ENCODE measurements at regions not wholly inside any gene's neighbourhood (a gene's known extent, or its start where the extent isn't known, plus 50 kb on each side); places are given as distances from the start of the nearest gene placed in this dataset.

GRCh38 chr3:30502742-30503073, 103.7 kb upstream of the TGFBR2 start:
- no peak overlapping the region for H3K4me3 ChIP-seq (ENCODE audit: low read depth, low read length)
- Mint-ChIP-seq H3K27ac (ENCODE audit: unreplicated experiment) (no peak overlapping the region), H3K4me3 (ENCODE audit: unreplicated experiment) (no peak overlapping the region), H3K27me3 (ENCODE audit: insufficient read depth, unreplicated experiment) (no peaks in the 10 kb centered on the region), H3K36me3 (ENCODE audit: insufficient read depth, unreplicated experiment) (peaks cover 5% of the 10 kb centered on the region), H3K9me3 (ENCODE audit: unreplicated experiment) (peaks cover 19% of the 10 kb centered on the region), H3K4me1 (ENCODE audit: low read depth, unreplicated experiment) (peaks cover 8% of the 10 kb centered on the region)
- no peaks in the 10 kb centered on the region for H3K27me3 ChIP-seq (replicated peaks; ENCODE audit: control insufficient read depth, insufficient read depth, low read length)
- H3K36me3 ChIP-seq (ENCODE audit: control insufficient read depth, insufficient read depth, low read length) = no peaks in the 10 kb centered on the region
- TF ChIP-seq CTCF (IDR thresholded peaks at IDR 0.05; ENCODE audit: insufficient read depth in 1 of 2, low read depth in 1 of 2, low read length in 1 of 2, severe bottlenecking in 1 of 2, unreplicated experiment in 1 of 2) = no peak
- ChIA-PET POLR2A (interaction anchor here (0.7 kb wide), 1 partner anchor 13 kb away, joined by 3 read pairs; no protein-coding TSS in a partner anchor), CTCF (no interaction called here)
- DNase-seq = no peak
- no TSS peak for BruUV-seq (replicated peaks)
- no peaks in the 10 kb centered on the region for H3K9me3 ChIP-seq
- peaks cover 9% of the 10 kb centered on the region; the same call in 1 of the 2 replicates for H3K4me1 ChIP-seq
- intact Hi-C loops (cut with micrococcal nuclease; ENCODE audit: unreplicated experiment) = no loop called here

- H3K4me1 Mint-ChIP-seq (ENCODE audit: low read depth, unreplicated experiment) = peaks cover 8% of the 10 kb centered on the region
- peaks cover 9% of the 10 kb centered on the region; the same call in 1 of the 2 replicates for H3K4me1 ChIP-seq
- intact Hi-C loops (cut with micrococcal nuclease; ENCODE audit: unreplicated experiment) = no loop called here
- no peak overlapping the region for H3K4me3 Mint-ChIP-seq (ENCODE audit: unreplicated experiment)
- BruUV-seq (replicated peaks) = no TSS peak
- no peaks in the 10 kb centered on the region for H3K27me3 ChIP-seq (replicated peaks; ENCODE audit: control insufficient read depth, insufficient read depth, low read length)
- H3K36me3 Mint-ChIP-seq (ENCODE audit: insufficient read depth, unreplicated experiment) = peaks cover 5% of the 10 kb centered on the region
- DNase-seq = no peak
- H3K27ac Mint-ChIP-seq (ENCODE audit: unreplicated experiment) = no peak overlapping the region
- H3K9me3 ChIP-seq = no peaks in the 10 kb centered on the region
- no peaks in the 10 kb centered on the region for H3K36me3 ChIP-seq (ENCODE audit: control insufficient read depth, insufficient read depth, low read length)
- peaks cover 19% of the 10 kb centered on the region for H3K9me3 Mint-ChIP-seq (ENCODE audit: unreplicated experiment)
- no peaks in the 10 kb centered on the region for H3K27me3 Mint-ChIP-seq (ENCODE audit: insufficient read depth, unreplicated experiment)
- CTCF ChIA-PET = no interaction called here
- POLR2A ChIA-PET = no interaction called here
- no peak overlapping the region for H3K4me3 ChIP-seq (ENCODE audit: low read depth, low read length)
- no peak for TF ChIP-seq CTCF (IDR thresholded peaks at IDR 0.05; ENCODE audit: insufficient read depth in 1 of 2, low read depth in 1 of 2, low read length in 1 of 2, severe bottlenecking in 1 of 2, unreplicated experiment in 1 of 2)
Observed at GRCh38 chr3:30503446-30503845, 103.0 kb upstream of the TGFBR2 start.

DNA sequence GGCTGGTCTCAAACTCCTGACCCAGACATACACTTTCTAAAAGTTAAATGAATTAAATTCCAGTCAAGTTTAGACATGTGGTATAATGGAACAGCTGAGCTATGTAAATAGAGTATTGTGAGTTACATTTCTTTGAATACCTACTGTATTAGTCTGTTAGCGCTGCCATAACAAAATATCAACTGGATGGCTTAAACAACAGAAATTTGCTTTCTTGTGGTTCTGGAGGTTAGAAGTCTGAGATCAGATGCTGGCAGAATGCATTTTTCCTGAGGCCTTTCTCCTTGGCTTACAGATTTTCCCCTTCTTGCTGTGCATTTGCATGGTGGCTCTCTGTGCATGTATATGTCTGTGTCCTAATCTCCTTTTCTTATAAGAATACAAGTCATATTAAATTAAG, 101.5 kb upstream of the TGFBR2 start:
- H3K4me1 ChIP-seq = peaks cover 9% of the 10 kb centered on the region; the same call in 1 of the 2 replicates
- intact Hi-C loops (cut with micrococcal nuclease; ENCODE audit: unreplicated experiment) = no loop called here
- no peaks in the 10 kb centered on the region for H3K36me3 Mint-ChIP-seq (ENCODE audit: insufficient read depth, unreplicated experiment)

More for the DNA sequence above, 101.5 kb upstream of the TGFBR2 start:
- no peaks in the 10 kb centered on the region for H3K9me3 ChIP-seq
- Mint-ChIP-seq H3K9me3 (ENCODE audit: unreplicated experiment) (peaks cover 19% of the 10 kb centered on the region), H3K4me1 (ENCODE audit: low read depth, unreplicated experiment) (peaks cover 8% of the 10 kb centered on the region), H3K27me3 (ENCODE audit: insufficient read depth, unreplicated experiment) (no peaks in the 10 kb centered on the region), H3K4me3 (ENCODE audit: unreplicated experiment) (no peak overlapping the region), H3K27ac (ENCODE audit: unreplicated experiment) (no peak overlapping the region)
- TF ChIP-seq CTCF (IDR thresholded peaks at IDR 0.05; ENCODE audit: insufficient read depth in 1 of 2, low read depth in 1 of 2, low read length in 1 of 2, severe bottlenecking in 1 of 2, unreplicated experiment in 1 of 2) = no peak
- CTCF ChIA-PET = no interaction called here
- no TSS peak for BruUV-seq (replicated peaks)
- no peaks in the 10 kb centered on the region for H3K27me3 ChIP-seq (replicated peaks; ENCODE audit: control insufficient read depth, insufficient read depth, low read length)
- POLR2A ChIA-PET = no interaction called here
- DNase-seq = no peak
- H3K36me3 ChIP-seq (ENCODE audit: control insufficient read depth, insufficient read depth, low read length) = no peaks in the 10 kb centered on the region
- H3K4me3 ChIP-seq (ENCODE audit: low read depth, low read length) = no peak overlapping the region

Data from Caco-2 (cell line).